GM12801 (cell line): ENCODE measurements at regions not wholly inside any gene's neighbourhood (a gene's known extent, or its start where the extent isn't known, plus 50 kb on each side); places are given as distances from the start of the nearest gene placed in this dataset.

Experiments used
- TF ChIP-seq, protein P1 (sequence below): IDR thresholded peaks from one replicate; pipeline ENCODE4 v1.5.1; 2011; ENCODE audit warnings: control low read depth; ENCODE audit not compliant: insufficient read length; ENCODE audit errors: extremely low read depth

DNA sequence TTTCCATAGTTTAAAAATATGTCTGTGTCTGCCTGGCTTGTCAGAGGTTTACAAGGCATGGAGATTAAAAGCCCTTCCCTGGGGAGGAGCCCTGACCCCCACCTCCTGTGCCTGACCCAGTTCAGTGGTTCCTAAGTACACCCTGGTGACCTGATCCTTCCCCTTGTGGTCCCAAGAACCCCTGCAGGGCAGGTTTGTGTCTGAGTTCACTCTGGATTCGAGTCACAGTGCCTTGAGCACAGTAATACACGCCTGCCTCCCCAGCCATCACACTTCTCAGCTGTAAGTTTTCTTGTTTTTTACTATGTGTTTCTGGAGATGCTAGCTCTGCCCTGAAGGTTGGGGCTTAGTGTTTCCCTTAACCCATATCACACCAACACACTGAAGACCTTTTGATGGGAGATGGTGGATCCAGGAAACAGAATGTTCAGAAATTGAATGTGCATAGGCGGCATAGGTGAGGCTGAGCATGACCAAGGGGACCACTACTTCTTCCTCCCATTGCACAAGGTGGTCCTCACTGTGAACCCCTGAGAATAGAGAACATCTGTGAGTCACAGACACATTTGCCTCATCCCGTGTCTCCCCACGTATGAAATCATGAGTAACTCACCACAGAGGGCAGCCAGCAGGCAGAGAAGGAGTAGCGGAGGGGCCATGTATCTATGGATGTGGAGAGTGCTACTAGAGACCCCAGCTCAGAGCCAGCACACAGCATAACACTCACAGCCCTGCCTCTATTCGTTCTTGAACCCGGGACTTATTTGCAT lies 962.9 kb downstream of the TMEM121 start:
- TF ChIP-seq, protein P1, sequence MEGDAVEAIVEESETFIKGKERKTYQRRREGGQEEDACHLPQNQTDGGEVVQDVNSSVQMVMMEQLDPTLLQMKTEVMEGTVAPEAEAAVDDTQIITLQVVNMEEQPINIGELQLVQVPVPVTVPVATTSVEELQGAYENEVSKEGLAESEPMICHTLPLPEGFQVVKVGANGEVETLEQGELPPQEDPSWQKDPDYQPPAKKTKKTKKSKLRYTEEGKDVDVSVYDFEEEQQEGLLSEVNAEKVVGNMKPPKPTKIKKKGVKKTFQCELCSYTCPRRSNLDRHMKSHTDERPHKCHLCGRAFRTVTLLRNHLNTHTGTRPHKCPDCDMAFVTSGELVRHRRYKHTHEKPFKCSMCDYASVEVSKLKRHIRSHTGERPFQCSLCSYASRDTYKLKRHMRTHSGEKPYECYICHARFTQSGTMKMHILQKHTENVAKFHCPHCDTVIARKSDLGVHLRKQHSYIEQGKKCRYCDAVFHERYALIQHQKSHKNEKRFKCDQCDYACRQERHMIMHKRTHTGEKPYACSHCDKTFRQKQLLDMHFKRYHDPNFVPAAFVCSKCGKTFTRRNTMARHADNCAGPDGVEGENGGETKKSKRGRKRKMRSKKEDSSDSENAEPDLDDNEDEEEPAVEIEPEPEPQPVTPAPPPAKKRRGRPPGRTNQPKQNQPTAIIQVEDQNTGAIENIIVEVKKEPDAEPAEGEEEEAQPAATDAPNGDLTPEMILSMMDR = no peak

DNA sequence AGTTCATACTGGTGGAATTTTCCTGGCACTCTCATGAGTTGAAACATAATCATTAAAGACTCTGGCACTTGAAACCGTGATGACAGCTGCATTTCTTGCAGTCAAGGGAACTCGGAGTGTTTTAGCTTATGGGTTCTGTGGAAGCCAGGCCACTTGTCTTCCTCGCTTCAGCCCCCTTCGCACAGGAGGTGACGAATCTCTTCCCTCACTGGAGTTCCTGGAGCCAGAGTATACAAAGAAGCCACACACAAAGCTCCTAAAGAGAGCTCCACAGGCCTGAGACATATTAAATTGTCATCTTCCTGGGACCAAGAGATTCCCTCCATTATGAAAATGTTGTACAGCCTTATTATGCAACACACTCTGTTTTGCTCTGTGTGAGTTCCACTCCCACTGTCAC lies 964.1 kb downstream of the TMEM121 start:
- TF ChIP-seq, protein P1 = no peak

DNA sequence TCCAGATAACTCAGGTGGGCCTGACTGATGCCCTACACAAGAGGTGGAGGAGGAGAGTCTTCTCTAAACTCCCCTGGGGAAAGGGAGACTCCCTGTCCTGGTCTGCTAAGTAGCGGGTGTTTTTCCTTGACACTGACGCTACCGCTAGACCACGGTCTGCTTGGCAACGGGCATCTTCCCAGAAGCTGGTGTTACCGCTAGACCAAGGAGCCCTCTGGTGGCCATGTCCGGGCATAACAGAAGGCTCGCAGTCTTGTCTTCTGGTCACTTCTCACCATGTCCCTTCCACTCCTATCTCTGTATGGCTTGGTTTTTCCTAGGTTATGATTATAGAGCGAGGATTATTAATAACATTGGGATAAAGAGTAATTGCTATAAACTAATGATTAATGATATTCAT lies 965.5 kb downstream of the TMEM121 start:
- TF ChIP-seq, protein P1 = no peak

DNA sequence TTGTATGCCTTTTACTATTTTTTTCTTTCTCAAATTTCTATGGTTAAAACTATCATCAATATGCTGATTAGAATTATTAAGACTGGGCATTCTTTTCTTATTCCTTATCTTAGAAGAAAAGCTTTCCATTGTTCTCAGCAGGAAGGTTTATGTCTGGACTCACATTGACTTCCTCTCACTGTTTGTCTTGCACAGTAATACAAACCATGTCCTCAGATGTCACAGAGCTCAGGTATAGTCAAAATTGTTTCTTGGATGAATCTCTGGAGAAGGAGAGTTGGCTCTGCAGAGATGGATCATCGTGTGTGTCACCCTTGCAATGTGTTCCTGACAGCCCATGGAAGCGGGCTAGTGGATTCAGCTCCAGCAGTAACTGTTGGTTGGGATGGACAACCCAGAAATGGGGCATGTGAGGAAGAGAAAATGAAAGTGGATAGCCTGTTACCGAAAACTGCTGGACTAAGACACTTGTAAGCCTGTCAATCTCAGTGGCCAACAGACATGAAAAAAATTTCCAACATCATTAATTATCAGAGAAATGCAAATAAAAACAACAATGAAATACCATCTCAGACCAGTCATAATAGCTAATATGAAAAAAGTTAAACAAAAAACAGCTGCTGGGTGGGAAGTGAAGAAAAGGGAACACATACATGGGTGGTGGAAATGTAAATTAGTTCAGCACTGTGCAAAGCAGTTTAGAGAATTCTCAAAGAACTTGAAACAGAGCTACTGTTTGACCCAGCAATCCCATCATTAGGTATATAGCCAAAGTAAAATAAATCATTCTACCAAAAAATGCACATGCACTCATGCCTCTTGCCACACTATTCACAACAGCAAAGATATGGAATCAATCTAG lies 967.8 kb downstream of the TMEM121 start:
- TF ChIP-seq, protein P1 = no peak

DNA sequence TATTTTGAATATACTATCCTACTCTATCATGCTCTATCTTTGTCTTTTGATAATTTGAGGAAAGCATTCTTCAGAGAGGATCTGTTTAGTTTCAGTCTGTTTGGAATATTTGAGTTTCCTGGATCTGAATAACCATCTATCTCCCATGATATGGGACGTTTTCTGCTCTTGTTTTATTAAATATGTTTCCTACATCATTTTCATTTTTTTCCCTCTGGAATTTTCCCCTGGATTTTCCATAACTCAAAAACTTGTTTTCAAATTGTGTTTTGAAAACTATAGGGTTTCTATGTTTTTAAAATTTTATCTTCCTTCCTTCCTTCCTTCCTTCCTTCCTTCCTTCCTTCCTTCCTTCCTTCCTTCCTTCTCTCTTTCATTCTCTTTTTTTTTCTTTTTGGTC lies 974.2 kb downstream of the TMEM121 start:
- TF ChIP-seq, protein P1 = no peak

DNA sequence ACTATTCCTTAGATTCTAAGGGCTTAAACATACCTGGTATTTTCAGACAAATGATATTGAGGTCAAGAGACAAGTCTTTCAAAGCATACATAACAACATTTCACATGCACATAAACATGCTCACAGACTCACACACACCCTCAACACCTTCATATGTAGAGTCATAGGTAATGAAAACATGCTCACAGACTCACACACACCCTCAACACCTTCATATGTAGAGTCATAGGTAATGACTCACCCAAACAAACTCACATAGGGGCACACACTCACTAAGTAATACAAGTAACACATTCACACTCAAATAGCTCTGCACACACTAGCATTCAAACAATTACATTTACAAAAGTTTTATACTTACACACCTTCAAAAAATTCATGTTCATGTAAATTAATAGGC lies 975.5 kb downstream of the TMEM121 start:
- TF ChIP-seq, protein P1 = no peak

DNA sequence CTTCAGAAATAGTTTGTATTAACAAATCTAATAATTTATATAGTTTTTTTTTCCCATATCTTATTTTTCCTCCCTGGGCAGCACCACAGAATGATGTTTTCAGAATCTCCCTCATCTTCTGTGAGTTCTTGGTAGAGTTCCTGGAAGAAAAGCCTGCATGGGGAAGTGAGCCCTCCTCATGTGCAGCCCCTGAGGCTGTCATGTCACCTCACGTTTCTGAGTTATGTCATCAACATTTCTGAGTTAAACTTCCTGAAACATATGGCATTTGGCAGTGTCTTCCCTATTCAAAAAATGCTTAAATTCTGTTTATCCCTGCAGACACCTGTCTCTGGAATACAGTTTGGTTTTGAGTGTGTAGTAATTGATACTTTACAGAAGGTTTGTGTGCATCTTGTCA lies 979.0 kb downstream of the TMEM121 start:
- TF ChIP-seq, protein P1 = no peak
